IPS-18c (cell line): ENCODE measurements at regions not wholly inside any gene's neighbourhood (a gene's known extent, or its start where the extent isn't known, plus 50 kb on each side); places are given as distances from the start of the nearest gene placed in this dataset.
"Not testable (repeated sequence)": the region's sequence is repeated elsewhere in the genome, so short reads cannot be mapped to it uniquely, and the experiment has no call there.

ENCODE experiments used
- H3K4me3 ChIP-seq: 2 replicates; pipeline ENCODE4 v1.7.0; 2013; ENCODE audit warnings: low read depth, mild to moderate bottlenecking, low read length, moderate library complexity; ENCODE audit not compliant: insufficient read depth
- H3K9me3 ChIP-seq: one replicate; pipeline ENCODE4 v1.6.1; 2013; ENCODE audit warnings: mild to moderate bottlenecking, low read length, moderate library complexity; ENCODE audit not compliant: control insufficient read depth, insufficient read depth

- no peak overlapping the region for H3K4me3 ChIP-seq
Observed at GRCh38 chr10:62482581-62482980, 108.4 kb downstream of the ZNF365 start.

GRCh38 chr10:62491597-62491996 lies 117.4 kb downstream of the ZNF365 start:
- H3K4me3 ChIP-seq: no peak overlapping the region
- peaks cover 2% of the 10 kb centered on the region for H3K9me3 ChIP-seq

More at GRCh38 chr10:62482581-62482980, 108.4 kb downstream of the ZNF365 start:
- no peaks in the 10 kb centered on the region for H3K9me3 ChIP-seq

- Histone ChIP-seq H3K9me3 (peaks cover 2% of the 10 kb centered on the region), H3K4me3 (no peak overlapping the region)
Observed at GRCh38 chr10:62492012-62492869, 118.1 kb downstream of the ZNF365 start.

- no peak overlapping the region for H3K4me3 ChIP-seq
- H3K9me3 ChIP-seq: peaks cover 2% of the 10 kb centered on the region
Observed at GRCh38 chr10:62492870-62493180, 118.7 kb downstream of the ZNF365 start.

GRCh38 chr10:62496925-62497324 lies 122.8 kb downstream of the ZNF365 start:
- no peak overlapping the region for H3K4me3 ChIP-seq

GRCh38 chr10:62498271-62498670 lies 124.1 kb downstream of the ZNF365 start:
- Histone ChIP-seq H3K4me3 (no peak overlapping the region), H3K9me3 (no peaks in the 10 kb centered on the region)

More at GRCh38 chr10:62496925-62497324, 122.8 kb downstream of the ZNF365 start:
- H3K9me3 ChIP-seq: no peaks in the 10 kb centered on the region

GRCh38 chr10:62500116-62500515 lies 125.9 kb downstream of the ZNF365 start:
- not testable (repeated sequence) for H3K4me3 ChIP-seq, H3K9me3 ChIP-seq

GRCh38 chr10:62501547-62501946 lies 127.4 kb downstream of the ZNF365 start:
- Histone ChIP-seq H3K9me3 (no peaks in the 10 kb centered on the region), H3K4me3 (no peak overlapping the region)

- no peak overlapping the region for H3K4me3 ChIP-seq
- H3K9me3 ChIP-seq: no peaks in the 10 kb centered on the region
Observed at GRCh38 chr10:62502995-62503613, 128.9 kb downstream of the ZNF365 start.

GRCh38 chr10:62503872-62504271 lies 129.7 kb downstream of the ZNF365 start:
- Histone ChIP-seq H3K4me3 (no peak overlapping the region), H3K9me3 (no peaks in the 10 kb centered on the region)

GRCh38 chr10:62506371-62506770 lies 132.2 kb downstream of the ZNF365 start:
- H3K9me3 ChIP-seq: no peaks in the 10 kb centered on the region
- H3K4me3 ChIP-seq: no peak overlapping the region

GRCh38 chr10:62511238-62511637 lies 137.1 kb downstream of the ZNF365 start:
- Histone ChIP-seq H3K9me3 (no peaks in the 10 kb centered on the region), H3K4me3 (no peak overlapping the region)

- no peaks in the 10 kb centered on the region for H3K9me3 ChIP-seq
Observed at GRCh38 chr10:62511656-62512055, 137.5 kb downstream of the ZNF365 start.

GRCh38 chr10:62512732-62513475 lies 138.7 kb downstream of the ZNF365 start:
- no peak overlapping the region for H3K4me3 ChIP-seq
- H3K9me3 ChIP-seq: no peaks in the 10 kb centered on the region

More at GRCh38 chr10:62511656-62512055, 137.5 kb downstream of the ZNF365 start:
- H3K4me3 ChIP-seq: no peak overlapping the region

GRCh38 chr10:62514079-62514693 lies 140.0 kb downstream of the ZNF365 start:
- Histone ChIP-seq H3K4me3 (no peak overlapping the region), H3K9me3 (no peaks in the 10 kb centered on the region)

GRCh38 chr10:62517252-62517651 lies 143.1 kb downstream of the ZNF365 start:
- no peak overlapping the region for H3K4me3 ChIP-seq
- no peaks in the 10 kb centered on the region for H3K9me3 ChIP-seq

GRCh38 chr10:62527019-62527827 lies 153.1 kb downstream of the ZNF365 start:
- Histone ChIP-seq H3K9me3 (no peaks in the 10 kb centered on the region), H3K4me3 (no peak overlapping the region)
